Brain microvascular endothelial cell (primary cell): ENCODE measurements at regions not wholly inside any gene's neighbourhood (a gene's known extent, or its start where the extent isn't known, plus 50 kb on each side); places are given as distances from the start of the nearest gene placed in this dataset.

Source experiments
- DNase-seq: peaks from one replicate; pipeline ENCODE4 v3.0.0-alpha.2; 2020
- H3K27ac ChIP-seq: fragments of 250-450 bp; sonication (Bioruptor Pico); 2 replicates; pipeline ENCODE4 v1.5.1; 2020; ENCODE audit warnings: mild to moderate bottlenecking, moderate library complexity
- H3K27me3 ChIP-seq: fragments of 250-450 bp; sonication (Bioruptor Pico); replicated peaks from 2 replicates; pipeline ENCODE4 v1.5.1; 2020; ENCODE audit warnings: mild to moderate bottlenecking
- H3K36me3 ChIP-seq: fragments of 250-450 bp; sonication (Bioruptor Pico); replicated peaks from 2 replicates; pipeline ENCODE4 v1.5.1; 2020; ENCODE audit warnings: mild to moderate bottlenecking
- H3K4me3 ChIP-seq: 2 replicates; pipeline ENCODE4 v1.5.1; 2011; ENCODE audit warnings: low read depth, mild to moderate bottlenecking, control low read depth, low read length, moderate library complexity
- in situ Hi-C: cut with HindIII; loops from 2 replicates; pipeline ENCODE4 v1.10.0; 2017; ENCODE audit warnings: low sequenced_read_pairs, low pct_ligation_motif_present
- TF ChIP-seq, protein P1 (sequence below): IDR thresholded peaks from 2 replicates; pipeline ENCODE4 v1.5.1; 2011; ENCODE audit warnings: low read depth, mild to moderate bottlenecking, moderate library complexity, low read length, control low read depth, inconsistent platforms; ENCODE audit errors: missing control alignments

DNA sequence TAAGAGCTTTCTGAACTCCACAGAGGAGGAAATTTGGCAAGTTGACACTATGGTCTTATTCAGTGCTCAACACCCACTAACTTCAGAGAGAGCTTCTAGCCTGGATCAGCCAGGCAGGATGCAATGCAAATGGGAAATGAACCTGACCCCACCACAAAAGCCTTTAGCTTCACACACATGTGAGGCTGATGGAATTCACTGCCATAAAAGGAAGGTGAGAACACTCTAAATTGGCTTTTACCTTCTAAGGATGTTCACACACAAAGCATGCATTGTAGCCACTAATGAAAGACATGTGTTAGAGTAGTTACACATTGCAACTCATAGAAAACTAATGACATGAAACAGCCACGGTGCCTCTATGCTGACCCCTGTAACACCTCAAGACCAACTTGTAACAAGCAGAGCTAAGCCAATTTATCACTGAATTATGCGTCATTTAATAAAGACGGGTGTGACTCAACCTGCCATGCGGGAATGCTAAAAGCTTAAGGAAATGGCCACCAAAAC lies 262.1 kb downstream of the HACE1 start:
- TF ChIP-seq, protein P1, sequence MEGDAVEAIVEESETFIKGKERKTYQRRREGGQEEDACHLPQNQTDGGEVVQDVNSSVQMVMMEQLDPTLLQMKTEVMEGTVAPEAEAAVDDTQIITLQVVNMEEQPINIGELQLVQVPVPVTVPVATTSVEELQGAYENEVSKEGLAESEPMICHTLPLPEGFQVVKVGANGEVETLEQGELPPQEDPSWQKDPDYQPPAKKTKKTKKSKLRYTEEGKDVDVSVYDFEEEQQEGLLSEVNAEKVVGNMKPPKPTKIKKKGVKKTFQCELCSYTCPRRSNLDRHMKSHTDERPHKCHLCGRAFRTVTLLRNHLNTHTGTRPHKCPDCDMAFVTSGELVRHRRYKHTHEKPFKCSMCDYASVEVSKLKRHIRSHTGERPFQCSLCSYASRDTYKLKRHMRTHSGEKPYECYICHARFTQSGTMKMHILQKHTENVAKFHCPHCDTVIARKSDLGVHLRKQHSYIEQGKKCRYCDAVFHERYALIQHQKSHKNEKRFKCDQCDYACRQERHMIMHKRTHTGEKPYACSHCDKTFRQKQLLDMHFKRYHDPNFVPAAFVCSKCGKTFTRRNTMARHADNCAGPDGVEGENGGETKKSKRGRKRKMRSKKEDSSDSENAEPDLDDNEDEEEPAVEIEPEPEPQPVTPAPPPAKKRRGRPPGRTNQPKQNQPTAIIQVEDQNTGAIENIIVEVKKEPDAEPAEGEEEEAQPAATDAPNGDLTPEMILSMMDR = no peak
- Histone ChIP-seq H3K27ac (no peak overlapping the region), H3K36me3 (no peaks in the 10 kb centered on the region), H3K27me3 (no peaks in the 10 kb centered on the region), H3K4me3 (no peak overlapping the region)
- no peak for DNase-seq
- in situ Hi-C loops = no loop called here

DNA sequence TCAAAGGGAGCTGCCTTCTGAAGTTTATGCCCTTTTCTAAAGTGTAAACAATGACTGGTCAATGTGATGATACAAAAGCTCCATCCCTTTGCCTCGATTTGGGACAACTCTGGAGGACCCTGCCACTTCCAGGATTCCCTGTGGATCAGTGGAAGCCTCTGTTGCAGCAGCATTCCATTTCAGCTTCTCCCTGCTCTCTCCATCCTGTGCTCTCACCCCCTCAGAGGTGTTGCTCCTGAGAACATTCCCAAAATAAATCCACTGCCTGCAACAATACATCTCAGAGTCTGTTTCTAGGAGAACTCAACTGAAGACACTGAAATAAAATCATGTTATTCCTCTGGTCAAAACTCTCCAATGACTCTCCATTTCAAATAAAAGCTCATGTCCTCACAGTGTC lies 263.6 kb downstream of the HACE1 start:
- TF ChIP-seq, protein P1 = no peak
- in situ Hi-C loops = no loop called here
- Histone ChIP-seq H3K4me3 (no peak overlapping the region), H3K27ac (no peak overlapping the region), H3K36me3 (no peaks in the 10 kb centered on the region), H3K27me3 (no peaks in the 10 kb centered on the region)
- DNase-seq = no peak

DNA sequence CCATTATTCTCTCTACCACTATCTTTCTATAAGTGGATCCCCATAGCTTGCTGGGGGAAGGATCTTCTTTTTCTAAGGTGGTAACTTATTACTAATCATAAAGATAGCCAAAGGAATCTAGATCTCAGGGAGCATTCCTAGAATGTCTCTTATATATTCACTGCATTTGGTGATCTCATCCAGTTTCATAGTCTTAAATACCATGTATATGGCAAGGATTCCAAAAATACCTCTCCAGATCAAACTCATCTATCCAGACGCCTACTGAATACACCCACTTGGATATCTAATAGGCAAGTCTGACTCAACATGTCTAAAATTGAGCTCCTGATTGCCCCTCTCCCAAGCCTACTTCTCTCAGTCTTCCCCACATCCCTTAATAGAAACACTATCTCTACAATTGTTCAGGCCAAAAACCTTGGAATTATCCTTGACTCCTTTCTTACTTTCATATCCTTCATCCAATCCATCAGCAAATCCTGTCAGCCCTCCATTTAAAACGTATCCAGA lies 264.4 kb downstream of the HACE1 start:
- no peaks in the 10 kb centered on the region for H3K27me3 ChIP-seq
- in situ Hi-C loops = no loop called here
- H3K36me3 ChIP-seq = no peaks in the 10 kb centered on the region
- DNase-seq = no peak
- TF ChIP-seq, protein P1 = no peak
- H3K27ac ChIP-seq = no peak overlapping the region
- H3K4me3 ChIP-seq = no peak overlapping the region

DNA sequence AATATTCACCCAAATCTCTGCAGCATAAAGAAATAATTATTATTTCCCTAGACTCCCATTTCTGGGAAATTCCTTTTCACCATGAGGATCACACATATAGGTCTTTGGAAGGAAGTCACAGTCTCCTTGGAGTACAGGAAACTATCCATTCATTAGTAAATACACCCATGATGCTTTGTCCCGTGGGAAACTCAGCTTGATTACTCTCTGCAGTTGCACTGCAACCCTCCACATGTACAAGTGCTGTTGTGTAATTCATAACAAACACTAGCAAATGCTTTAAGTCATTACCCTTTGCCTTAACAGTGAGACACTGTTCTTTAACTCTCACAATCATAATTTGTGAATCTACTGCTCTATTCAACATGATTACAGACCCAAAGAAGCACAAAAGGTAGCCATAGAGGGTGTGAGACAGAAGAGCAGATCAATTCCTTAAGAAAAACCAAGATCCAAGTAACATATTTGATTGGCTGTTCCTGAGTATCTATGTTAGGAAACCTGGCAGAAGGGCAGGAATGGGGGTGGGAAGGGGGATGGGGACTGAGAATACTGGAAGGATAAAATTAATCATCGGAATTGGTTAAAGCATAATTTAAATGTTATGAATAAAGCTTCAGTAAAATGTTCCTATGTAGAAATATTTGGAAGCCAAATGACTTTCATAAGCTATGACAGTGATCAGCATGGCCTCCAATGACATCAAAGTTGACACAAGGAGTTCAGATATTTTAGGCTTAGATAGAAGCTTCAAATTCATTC lies 268.0 kb downstream of the HACE1 start:
- Histone ChIP-seq H3K36me3 (no peaks in the 10 kb centered on the region), H3K27ac (no peak overlapping the region), H3K4me3 (no peak overlapping the region), H3K27me3 (no peaks in the 10 kb centered on the region)
- TF ChIP-seq, protein P1 = no peak
- DNase-seq = no peak
- in situ Hi-C loops = no loop called here

DNA sequence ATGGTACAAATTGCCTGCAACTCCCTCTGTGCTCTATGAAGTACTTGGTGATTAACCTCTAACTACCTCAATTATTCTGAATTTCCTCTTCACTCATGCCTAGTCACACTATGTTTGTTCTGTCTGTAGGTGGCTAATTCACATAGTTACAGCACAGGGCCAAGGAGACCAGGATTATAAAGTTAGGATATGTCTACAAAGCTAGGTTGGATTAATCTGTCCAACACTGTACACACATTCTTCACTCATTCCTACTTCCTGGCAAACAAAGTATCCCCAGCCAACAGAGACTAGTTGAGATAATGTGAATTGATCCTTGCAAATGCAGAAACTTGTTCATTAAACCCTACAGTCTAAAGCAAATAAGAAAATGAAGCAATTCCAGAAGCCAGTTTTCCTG lies 269.8 kb downstream of the HACE1 start:
- H3K4me3 ChIP-seq = no peak overlapping the region
- H3K36me3 ChIP-seq = no peaks in the 10 kb centered on the region
- no peak for DNase-seq
- H3K27me3 ChIP-seq = no peaks in the 10 kb centered on the region
- TF ChIP-seq, protein P1 = no peak
- no peak overlapping the region for H3K27ac ChIP-seq
- in situ Hi-C loops = no loop called here
